ENCODE measurements at regions not wholly inside any gene's neighbourhood (a gene's known extent, or its start where the extent isn't known, plus 50 kb on each side); places are given as distances from the start of the nearest gene placed in this dataset.
"Not testable (repeated sequence)": the region's sequence is repeated elsewhere in the genome, so short reads cannot be mapped to it uniquely, and the experiment has no call there.

DNA sequence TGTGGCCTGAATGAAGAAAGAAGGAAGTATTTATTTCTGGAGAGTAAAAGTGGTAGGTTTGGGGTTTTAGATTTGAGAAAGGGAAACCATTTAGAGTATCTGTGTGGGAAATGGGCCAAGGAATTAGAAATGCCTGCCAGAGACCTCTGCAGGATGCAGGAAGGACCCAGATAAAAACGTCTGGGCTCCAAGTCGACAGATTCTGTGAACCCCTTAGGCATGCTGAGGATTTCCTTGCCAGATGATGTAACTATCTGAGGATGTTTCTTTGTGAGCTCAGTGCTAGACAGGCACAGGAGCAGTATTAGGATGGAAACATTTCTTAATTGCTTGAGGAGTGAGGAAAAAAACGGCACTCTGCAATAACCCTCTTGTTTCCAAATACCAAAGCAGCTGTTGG, 251.8 kb upstream of the DMRT1 start:
- no peak for DNase-seq

- no peak for DNase-seq
Observed at GRCh38 chr9:591292-591691, 250.2 kb upstream of the DMRT1 start.

DNA sequence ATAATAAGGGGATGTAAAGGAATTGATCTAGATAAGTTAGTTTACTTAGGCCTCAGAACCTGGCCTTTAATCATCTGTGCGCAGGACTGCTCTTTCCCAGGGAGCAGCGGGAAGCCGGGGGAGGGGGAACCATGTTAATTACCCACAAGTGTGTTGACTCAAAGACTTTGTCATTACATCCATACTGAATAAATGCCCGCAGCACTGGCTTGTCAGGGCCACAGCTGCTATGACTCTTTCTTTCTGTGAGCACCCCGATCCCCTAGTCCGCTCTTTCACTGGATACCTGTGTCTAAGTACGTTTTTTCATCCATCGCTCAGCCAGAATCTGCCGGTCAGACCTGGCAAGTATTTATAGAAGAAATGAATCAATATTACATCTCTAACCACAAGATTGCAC, 249.3 kb upstream of the DMRT1 start:
- DNase-seq, result no peak

- DNase-seq, result no peak
Observed at GRCh38 chr9:592733-593132, 248.8 kb upstream of the DMRT1 start.

DNA sequence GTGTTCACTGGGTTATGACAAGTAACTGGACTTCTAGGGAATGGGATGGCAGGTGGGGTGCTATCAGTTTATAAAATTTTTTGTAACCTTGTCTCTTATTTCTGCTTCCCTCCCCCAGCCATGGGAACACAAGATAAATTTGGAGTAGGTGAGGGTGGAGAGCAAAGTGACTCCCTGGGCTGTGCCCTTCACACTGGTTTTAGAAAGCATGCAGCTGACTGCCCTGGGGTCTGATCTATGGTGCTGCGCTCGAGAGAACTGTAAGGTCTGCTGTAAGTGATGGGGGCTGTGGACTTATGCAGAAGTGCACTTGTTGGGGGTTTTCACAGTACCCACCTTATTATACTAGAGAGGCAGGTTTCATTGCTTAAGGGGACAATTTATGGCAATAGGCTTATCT, 247.7 kb upstream of the DMRT1 start:
- DNase-seq, result no peak

- no peak for DNase-seq
Observed at GRCh38 chr9:596703-597102, 244.8 kb upstream of the DMRT1 start.

- DNase-seq, result no peak
Observed at GRCh38 chr9:600006-600405, 241.5 kb upstream of the DMRT1 start.

DNA sequence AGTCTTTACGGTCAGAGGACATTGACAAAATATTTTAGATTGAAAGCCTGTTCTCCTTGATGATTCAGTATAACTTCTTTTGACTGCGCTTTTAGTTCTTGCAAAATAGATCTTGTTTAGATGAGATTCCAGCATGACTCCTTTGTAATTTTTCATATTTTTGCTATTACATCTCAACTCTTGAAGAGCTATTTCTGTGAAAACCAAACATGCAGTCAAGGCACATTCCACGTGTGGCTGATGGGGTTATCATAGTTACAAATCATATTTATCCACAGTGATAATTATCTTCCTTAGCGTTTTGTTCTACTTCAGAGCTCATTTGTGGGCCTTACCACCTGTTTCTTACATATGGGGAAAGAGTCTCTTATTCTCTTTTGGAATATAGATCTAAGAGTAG, 238.8 kb upstream of the DMRT1 start:
- DNase-seq, result no peak

GRCh38 chr9:603126-603525, 238.4 kb upstream of the DMRT1 start:
- DNase-seq, result no peak

DNA sequence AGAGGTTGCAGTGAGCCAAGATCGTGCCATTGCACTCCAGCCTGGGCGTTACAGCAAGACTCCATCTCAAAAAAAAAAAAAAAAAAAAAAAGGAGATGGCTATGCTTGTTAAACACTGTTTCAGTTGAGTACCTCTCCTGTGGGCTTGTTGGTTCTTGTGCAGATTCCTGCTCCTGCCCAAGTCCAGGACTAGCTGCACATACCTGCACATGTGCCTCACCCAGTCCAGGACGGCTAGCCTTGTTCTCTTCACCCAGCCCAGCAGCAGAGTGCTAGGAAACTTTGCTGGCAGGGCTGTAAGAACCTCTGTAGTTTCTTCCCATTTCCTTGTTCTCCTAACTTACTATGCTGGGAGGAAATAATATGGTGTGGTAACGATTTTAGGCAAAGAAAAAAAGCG, 234.1 kb upstream of the DMRT1 start:
- DNase-seq, result no peak

- peak in 1 of 2 donors; percentile 4 for DNase-seq
Observed at GRCh38 chr9:613771-614347, 227.6 kb upstream of the DMRT1 start.

- DNase-seq, result no peak
Observed at GRCh38 chr9:614431-614830, 227.1 kb upstream of the DMRT1 start.

GRCh38 chr9:615756-616155, 225.7 kb upstream of the DMRT1 start:
- DNase-seq, result no peak

GRCh38 chr9:616694-617093, 224.8 kb upstream of the DMRT1 start:
- DNase-seq, result no peak

- DNase-seq, result no peak
Observed at GRCh38 chr9:617445-618085, 223.9 kb upstream of the DMRT1 start.

- DNase-seq, result no peak
Observed at GRCh38 chr9:618478-618877, 223.0 kb upstream of the DMRT1 start.

GRCh38 chr9:621201-621855, 220.2 kb upstream of the DMRT1 start:
- no peak for DNase-seq

DNA sequence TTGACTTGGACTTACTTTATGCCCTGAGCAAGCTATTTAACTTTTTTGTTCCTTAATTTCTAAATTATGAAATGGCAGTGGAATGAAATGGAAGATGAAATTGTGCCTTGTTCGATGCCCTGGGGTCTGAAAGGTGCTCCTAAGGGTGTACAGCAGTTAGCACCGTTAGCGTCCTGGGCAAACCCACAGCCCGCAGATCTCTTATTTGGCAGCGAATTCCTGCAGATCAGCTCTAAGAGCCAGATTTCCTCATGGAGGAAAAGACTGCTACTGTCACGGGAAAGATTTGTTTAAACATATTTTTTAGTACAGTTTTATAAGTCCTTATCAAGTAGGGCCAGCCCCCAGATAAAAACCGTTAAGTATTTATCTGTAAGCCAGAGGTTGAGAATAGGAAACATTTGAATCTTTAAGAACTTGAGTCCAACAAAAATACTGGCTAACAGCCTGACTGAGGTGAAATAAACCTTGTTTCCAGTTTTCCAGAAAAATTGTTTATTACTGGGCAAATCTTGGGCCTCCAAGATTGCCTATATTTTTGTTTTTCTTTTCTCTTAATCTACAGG, 216.5 kb upstream of the DMRT1 start:
- no peak for DNase-seq

DNA sequence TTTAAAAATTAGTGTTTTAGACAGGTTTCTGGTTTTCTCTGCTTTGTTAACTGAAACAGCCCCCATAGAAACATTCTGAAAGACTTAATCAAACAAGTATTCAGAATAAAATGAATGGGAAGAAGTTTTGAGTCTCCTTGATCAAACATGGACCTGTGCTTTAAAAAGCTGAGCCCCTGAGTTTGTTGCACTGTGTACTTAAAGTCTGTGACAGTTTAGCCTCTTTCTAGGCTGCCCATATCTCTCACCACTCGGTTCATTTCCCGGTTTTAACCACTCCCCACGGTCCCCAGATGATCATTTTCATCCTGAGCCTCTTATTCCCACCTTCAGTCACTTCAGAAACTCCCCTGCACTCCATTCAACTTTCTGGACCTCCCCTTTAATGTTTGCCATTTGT, 215.9 kb upstream of the DMRT1 start:
- no peak for DNase-seq

DNA sequence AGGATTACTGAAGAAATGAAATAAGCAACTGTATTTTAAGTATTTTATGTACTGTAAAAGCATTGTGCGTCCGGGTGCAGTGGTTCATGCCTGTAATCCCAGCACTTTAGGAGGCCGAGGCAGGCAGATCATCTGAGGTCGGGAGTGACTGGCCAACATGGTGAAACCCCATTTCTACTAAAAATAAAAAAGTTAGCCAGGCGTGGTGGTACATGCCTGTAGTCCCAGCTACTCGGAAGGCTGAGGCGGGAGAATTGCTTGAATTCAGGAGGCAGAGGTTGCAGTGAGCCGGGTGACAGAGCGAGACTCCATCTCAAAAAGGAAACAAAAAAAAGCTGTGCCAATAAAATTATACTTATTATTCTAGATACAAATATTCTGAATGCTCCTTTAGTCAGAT, 215.4 kb upstream of the DMRT1 start:
- not testable (repeated sequence) for DNase-seq

GRCh38 chr9:626596-626995, 214.9 kb upstream of the DMRT1 start:
- no peak for DNase-seq

DNA sequence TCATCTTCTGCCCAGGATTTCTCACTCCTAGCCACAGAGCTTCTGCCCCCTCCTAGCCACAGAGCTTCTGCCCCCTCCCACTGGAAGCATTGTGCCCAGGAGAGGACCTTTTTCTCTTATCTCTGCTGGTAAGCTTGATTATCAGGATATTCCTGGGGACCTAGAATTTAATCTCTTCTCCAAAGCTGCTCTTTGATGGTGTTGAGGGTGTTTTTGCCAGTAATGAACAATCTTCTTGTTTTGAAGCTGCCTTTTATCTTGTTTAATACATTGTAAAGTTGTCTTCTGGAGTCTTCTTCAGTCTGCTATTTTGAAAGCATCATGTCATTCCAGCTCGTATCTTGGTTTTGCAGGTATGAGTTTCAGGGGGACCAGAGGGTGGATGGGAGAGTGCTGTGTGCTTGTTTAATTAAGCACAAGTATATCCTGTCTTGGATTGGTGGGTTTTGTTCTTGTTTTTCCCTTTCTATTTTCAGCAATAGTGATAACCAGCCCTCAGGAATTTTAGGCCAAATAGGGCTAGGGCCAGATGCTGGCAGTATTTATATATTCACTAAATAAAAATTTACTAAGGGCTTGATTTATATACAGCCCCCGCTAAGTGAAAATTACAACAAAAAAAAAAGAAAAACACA, 214.0 kb upstream of the DMRT1 start:
- no peak for DNase-seq

DNA sequence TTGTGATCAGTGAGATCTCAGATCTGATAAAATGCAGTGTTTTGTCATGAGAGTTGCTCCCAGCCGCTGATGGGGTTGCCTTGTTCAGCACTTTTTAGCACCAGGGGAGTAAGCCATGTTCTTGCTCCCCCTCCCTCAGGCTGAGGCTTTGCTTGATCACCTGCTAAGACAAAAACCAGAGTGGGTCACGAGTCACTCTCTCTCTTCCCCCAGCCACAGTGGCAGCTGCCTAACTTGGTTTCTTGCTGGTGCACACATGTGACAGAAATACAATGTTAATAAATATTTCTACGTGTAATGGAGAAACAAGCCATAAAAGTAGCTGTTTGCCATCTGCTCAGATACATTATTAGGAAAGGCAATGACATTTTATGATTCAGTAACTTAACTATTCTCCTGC, 212.4 kb upstream of the DMRT1 start:
- no peak for DNase-seq

DNA sequence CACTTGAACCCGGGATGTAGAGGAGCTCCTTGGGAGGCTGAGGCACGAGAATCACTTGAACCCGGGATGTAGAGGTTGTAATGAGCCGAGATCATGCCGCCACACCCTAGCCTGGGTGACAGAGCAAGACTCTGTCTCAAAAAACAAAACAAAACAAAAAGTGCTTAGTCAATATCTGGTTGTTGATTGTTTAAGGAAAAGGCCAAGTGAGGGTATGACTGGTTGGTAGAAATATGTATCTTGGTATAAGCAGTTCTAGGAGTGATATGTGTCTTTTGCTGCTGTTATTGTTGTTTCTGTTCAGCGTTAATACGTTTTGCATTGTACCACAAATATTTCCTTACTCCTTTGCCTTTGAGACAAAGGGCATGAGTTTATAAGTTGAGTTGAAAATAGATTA, 210.7 kb upstream of the DMRT1 start:
- DNase-seq, result no peak
